HG02798 (cell line): ENCODE measurements at regions not wholly inside any gene's neighbourhood (a gene's known extent, or its start where the extent isn't known, plus 50 kb on each side); places are given as distances from the start of the nearest gene placed in this dataset.

ENCODE experiments used
- ATAC-seq: cut with Tn5 transposase; IDR thresholded peaks from one replicate; pipeline ENCODE4 v1.9.1; 2021; ENCODE audit warnings: mild to moderate bottlenecking; ENCODE audit not compliant: unreplicated experiment, poor library complexity

GRCh38 chr5:99929067-99929805, 605.9 kb upstream of the FAM174A start:
- no peak for ATAC-seq

- ATAC-seq = no peak
Measured at GRCh38 chr5:99928490-99928889, 606.7 kb upstream of the FAM174A start.

- peak; percentile 39 for ATAC-seq
Measured at GRCh38 chr5:99926463-99926862, 608.7 kb upstream of the FAM174A start.

GRCh38 chr5:99922386-99922785, 612.8 kb upstream of the FAM174A start:
- no peak for ATAC-seq

- ATAC-seq = no peak
Measured at GRCh38 chr5:99911971-99912370, 623.2 kb upstream of the FAM174A start.

- ATAC-seq = no peak
Measured at GRCh38 chr5:99906776-99907175, 628.4 kb upstream of the FAM174A start.

GRCh38 chr5:99901972-99902371, 633.2 kb upstream of the FAM174A start:
- ATAC-seq = no peak

- ATAC-seq = no peak
Measured at GRCh38 chr5:99900302-99900852, 634.8 kb upstream of the FAM174A start.

GRCh38 chr5:99879791-99880511, 655.2 kb upstream of the FAM174A start:
- ATAC-seq = no peak

GRCh38 chr5:99878830-99879229, 656.3 kb upstream of the FAM174A start:
- no peak for ATAC-seq

GRCh38 chr5:99866740-99867139, 668.4 kb upstream of the FAM174A start:
- ATAC-seq = peak; percentile 79

- no peak for ATAC-seq
Measured at GRCh38 chr5:99865159-99865558, 670.0 kb upstream of the FAM174A start.

- no peak for ATAC-seq
Measured at GRCh38 chr5:99835791-99836190, 699.4 kb upstream of the FAM174A start.

- no peak for ATAC-seq
Measured at GRCh38 chr5:99827136-99827535, 708.0 kb upstream of the FAM174A start.

GRCh38 chr5:99817796-99818195, 717.4 kb upstream of the FAM174A start:
- ATAC-seq = no peak

GRCh38 chr5:99814321-99815063, 720.7 kb upstream of the FAM174A start:
- no peak for ATAC-seq

GRCh38 chr5:99808657-99809230, 726.4 kb upstream of the FAM174A start:
- no peak for ATAC-seq

- ATAC-seq = no peak
Measured at GRCh38 chr5:99807346-99807745, 727.8 kb upstream of the FAM174A start.

GRCh38 chr5:99795031-99795430, 740.1 kb upstream of the FAM174A start:
- ATAC-seq = no peak

- ATAC-seq = no peak
Measured at GRCh38 chr5:99788482-99788881, 746.7 kb upstream of the FAM174A start.

GRCh38 chr5:99775189-99775588, 760.0 kb upstream of the FAM174A start:
- ATAC-seq = no peak
